SK-N-MC (cell line): ENCODE measurements at regions not wholly inside any gene's neighbourhood (a gene's known extent, or its start where the extent isn't known, plus 50 kb on each side); places are given as distances from the start of the nearest gene placed in this dataset.

Experiments
- DNase-seq: peaks from one replicate; pipeline ENCODE4 v3.0.0-alpha.2; 2011; ENCODE audit warnings: low read depth, low spot score
- H3K27ac ChIP-seq: fragments of 200-600 bp; sonication (generic); 2 replicates; pipeline ENCODE4 v1.5.1; 2016; ENCODE audit warnings: mixed run types
- H3K36me3 ChIP-seq: fragments of 200-600 bp; sonication (generic); 2 replicates; pipeline ENCODE4 v1.6.1; 2017; ENCODE audit warnings: antibody characterized with exemption, low read length, mixed read lengths; ENCODE audit not compliant: insufficient read depth
- H3K4me3 ChIP-seq: fragments of 200-600 bp; sonication (generic); 2 replicates; pipeline ENCODE4 v1.5.1; 2016
- H3K9ac ChIP-seq: fragments of 200-600 bp; sonication (generic); 2 replicates; pipeline ENCODE4 v1.8.0; 2017; ENCODE audit warnings: mixed run types, mixed read lengths; ENCODE audit not compliant: insufficient read length
- H3K9me3 ChIP-seq: fragments of 200-600 bp; sonication (generic); 2 replicates; pipeline ENCODE4 v1.6.1; 2017; ENCODE audit warnings: low read depth, mild to moderate bottlenecking, antibody characterized with exemption, low read length, moderate library complexity, mixed read lengths
- EZH2 ChIP-seq: fragments of 200-600 bp; sonication (generic); IDR thresholded peaks from one replicate; pipeline ENCODE4 v1.6.1; 2017; ENCODE audit warnings: antibody characterized with exemption
- FOXP2 ChIP-seq: optimal IDR thresholded peaks from 2 replicates; pipeline ENCODE3; 2011; ENCODE audit warnings: mild to moderate bottlenecking, moderate library complexity; ENCODE audit not compliant: insufficient read depth; ENCODE audit errors: extremely low read length, control extremely low read depth
- POLR2AphosphoS5 ChIP-seq: IDR thresholded peaks from 2 replicates; pipeline ENCODE4 v1.6.1; 2012; ENCODE audit warnings: mild to moderate bottlenecking, low read depth, low read length, borderline replicate concordance

DNA sequence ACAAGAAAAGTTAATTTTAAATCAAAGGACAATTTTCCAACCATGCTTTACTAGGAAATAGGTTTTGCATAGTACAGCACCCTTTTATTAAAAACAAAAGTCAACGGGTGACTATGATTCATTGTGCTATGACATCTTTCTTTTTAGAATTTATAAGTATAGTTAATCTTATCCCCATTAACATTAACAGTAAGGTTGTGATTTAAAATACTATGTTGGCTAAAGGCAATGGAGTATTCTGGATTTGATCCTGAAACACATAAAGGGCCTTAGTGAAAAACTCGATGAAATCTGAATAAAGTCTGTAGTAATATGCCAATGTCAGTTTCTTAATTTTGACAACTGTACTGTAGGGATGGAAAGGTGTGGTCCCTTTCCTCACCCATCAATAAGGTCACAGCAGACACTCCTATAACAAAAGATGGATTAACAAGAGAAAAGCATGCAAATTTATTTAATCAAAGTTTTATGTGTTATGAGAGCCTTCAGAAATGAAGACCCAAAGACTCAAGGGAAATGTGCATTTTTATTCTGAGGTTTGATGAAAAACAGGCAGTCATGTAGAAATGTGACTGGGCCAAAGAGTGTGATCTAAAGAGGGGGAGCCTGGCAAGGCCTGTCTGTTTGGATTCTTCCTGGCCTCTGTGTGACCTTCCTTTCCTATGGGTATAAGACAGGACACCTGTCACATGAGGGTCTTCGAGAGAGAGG, 731.4 kb downstream of the TSN start:
- H3K9ac ChIP-seq: no peak overlapping the region
- H3K4me3 ChIP-seq: no peak overlapping the region
- no peak overlapping the region for H3K27ac ChIP-seq
- no peaks in the 10 kb centered on the region for H3K9me3 ChIP-seq
- no peaks in the 10 kb centered on the region for H3K36me3 ChIP-seq
- no peak for DNase-seq
- no peak for TF ChIP-seq EZH2
- no peak for TF ChIP-seq POLR2AphosphoS5
- no peak for TF ChIP-seq FOXP2

DNA sequence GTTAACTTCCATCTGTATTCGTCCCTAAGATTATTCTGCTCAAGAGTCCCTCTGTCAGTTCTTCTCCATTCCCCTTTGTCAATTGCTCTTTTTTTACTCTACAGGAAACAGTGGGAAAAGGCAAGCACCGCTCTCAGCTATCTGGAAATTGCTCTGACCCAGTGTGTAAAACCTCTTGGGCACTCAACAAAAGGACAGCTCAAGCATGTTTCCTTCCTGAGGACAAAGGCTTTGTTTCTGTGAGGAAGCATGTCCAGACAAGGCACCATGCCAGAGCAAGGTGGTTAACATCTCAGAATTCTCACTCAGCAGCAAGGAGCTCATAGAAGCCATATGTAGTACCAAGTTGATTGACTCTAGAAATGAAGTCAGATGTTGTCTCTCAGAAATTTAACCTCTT, 735.6 kb downstream of the TSN start:
- Histone ChIP-seq H3K9ac (no peak overlapping the region), H3K9me3 (no peaks in the 10 kb centered on the region), H3K4me3 (no peak overlapping the region), H3K27ac (no peak overlapping the region; the same call in 1 of the 2 replicates), H3K36me3 (no peaks in the 10 kb centered on the region)
- no peak for DNase-seq
- no peak for TF ChIP-seq FOXP2
- TF ChIP-seq POLR2AphosphoS5: no peak
- no peak for TF ChIP-seq EZH2

DNA sequence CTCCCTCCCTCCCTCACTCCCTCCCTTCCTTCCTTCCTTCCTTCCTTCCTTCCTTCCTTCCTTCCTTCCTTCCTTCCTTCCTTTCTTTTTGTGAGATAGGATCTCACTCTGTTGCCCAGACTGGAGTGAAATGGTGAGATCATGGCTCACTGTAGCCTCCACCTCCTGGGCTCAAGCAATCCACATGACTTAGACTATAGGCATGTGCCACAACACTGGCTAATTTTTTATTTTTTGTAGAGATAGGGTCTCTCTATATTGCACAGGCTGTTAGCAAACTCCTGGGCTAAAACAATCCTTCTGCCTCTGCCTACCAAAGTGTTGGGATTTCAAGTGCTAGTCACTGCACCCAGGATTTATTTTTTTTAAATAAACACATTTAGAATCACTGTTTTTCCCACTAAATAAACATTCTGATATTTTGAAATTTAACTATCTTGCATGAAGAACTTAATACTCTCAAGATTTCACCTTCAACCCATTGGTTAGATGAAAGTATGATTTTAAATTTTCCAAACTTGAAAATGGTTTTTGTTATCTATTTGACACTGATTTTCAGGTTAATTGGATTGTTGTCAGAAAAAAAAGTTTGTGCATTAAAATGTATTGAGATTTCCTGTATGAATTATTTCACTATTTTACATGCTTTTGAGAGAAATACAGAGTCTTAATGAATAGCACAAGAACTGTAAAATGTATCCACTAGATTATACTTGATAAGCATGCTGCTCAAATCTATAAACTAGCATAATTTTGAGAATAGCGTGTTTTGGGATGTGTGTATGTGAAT, 745.1 kb downstream of the TSN start:
- Histone ChIP-seq H3K9ac (peak overlapping the region; percentile 17), H3K27ac (peak overlapping the region; percentile 99), H3K4me3 (peak overlapping the region; percentile 69), H3K9me3 (no peaks in the 10 kb centered on the region; the same call in 1 of the 2 replicates), H3K36me3 (peaks cover 6% of the 10 kb centered on the region; the same call in 1 of the 2 replicates)
- peak; percentile 92 for DNase-seq
- TF ChIP-seq POLR2AphosphoS5 (no peak; the same call in 1 of the 2 replicates), FOXP2 (no peak), EZH2 (no peak)

DNA sequence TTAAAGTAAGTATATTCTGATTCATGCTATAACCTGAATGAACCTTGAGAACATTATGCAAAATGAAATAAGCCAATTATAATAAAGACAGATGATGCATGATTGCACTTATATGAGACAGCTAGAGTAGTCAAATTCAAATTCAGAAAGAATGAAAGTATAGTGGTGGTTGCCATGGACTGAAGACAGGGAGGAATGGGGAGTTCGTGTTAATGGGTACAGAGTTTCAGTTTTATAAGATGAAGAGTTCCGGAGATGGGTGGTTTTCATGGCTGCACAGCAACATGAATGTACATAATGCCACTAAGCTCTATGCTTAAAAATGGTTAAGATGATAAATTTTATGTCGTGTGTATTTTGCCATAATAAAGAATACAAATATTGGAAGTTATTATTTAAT, 751.2 kb downstream of the TSN start:
- H3K27ac ChIP-seq: no peak overlapping the region
- no peak for DNase-seq
- H3K36me3 ChIP-seq: no peaks in the 10 kb centered on the region
- H3K4me3 ChIP-seq: no peak overlapping the region
- H3K9ac ChIP-seq: no peak overlapping the region
- no peak for TF ChIP-seq EZH2
- TF ChIP-seq POLR2AphosphoS5: no peak
- TF ChIP-seq FOXP2: no peak
- no peaks in the 10 kb centered on the region for H3K9me3 ChIP-seq

DNA sequence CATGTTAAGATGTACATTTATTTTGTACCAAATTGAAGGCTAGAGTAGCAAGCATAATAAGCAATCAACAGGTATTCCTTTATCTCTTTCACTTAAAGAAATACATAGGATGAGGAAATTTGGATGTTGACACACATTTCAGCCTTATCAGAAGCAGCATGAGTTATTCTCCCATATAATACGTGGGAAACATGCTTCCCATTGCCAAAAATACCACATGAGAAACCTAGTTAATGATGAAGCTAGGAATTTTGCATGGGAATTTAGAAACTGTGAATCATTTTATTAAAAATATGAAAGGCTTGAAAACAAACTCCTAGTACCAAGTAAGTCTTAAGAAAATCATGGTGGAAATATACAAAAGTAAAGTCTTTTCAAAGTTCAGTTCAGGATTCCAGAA, 751.8 kb downstream of the TSN start:
- no peak for DNase-seq
- no peaks in the 10 kb centered on the region for H3K9me3 ChIP-seq
- no peak for TF ChIP-seq FOXP2
- no peak for TF ChIP-seq EZH2
- no peak for TF ChIP-seq POLR2AphosphoS5
- H3K27ac ChIP-seq: peak overlapping the region; percentile 44; the same call in 1 of the 2 replicates
- no peaks in the 10 kb centered on the region for H3K36me3 ChIP-seq
- no peak overlapping the region for H3K4me3 ChIP-seq
- no peak overlapping the region for H3K9ac ChIP-seq

DNA sequence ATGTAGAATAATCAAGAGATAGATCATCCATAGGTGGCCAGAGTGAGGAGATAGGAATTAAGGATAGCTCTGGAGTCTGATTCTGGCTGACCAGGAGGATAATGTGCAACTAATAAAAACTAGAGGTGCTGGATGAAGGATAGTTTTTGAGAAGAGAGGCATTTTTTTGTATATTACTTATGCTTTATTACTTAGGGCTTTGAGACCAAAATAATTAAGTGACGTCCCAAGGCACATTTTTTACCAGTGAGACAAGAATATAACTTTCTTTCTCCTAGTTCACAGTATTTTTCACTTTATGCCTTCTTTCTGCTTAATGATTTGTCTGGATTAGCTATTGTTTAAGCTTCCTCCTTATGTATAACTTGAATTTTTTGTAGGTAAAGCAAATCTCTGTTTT, 756.6 kb downstream of the TSN start:
- H3K9me3 ChIP-seq: no peaks in the 10 kb centered on the region
- H3K9ac ChIP-seq: no peak overlapping the region
- DNase-seq: no peak
- no peak overlapping the region for H3K27ac ChIP-seq
- TF ChIP-seq POLR2AphosphoS5: no peak
- no peak for TF ChIP-seq EZH2
- no peak for TF ChIP-seq FOXP2
- H3K36me3 ChIP-seq: no peaks in the 10 kb centered on the region
- no peak overlapping the region for H3K4me3 ChIP-seq

DNA sequence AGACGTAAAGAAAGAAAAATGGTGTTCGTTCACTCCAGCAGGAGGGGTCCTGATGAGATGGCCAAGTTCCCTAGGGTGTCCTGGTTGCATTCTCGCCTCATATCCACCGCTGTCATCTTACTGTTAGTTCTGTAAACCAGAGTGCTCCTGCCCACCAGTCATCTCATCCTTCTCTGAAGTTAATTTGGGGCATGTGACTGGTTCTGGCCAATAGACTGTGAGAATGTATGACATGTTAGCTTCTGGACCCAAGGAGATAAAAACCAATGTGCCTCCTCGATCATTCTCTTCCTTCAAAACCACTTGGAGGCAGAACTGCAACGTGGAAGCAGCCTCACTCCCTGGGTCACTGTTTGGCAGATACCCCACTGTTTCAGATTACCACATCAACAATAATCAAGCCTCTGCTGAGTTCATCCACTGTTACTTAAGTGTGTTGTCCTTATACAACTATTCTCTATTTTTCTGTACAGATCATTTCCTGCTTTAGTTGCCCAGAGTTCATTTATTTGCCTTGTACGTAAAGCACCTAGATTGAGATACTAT, 759.1 kb downstream of the TSN start:
- no peak for TF ChIP-seq FOXP2
- TF ChIP-seq EZH2: no peak
- TF ChIP-seq POLR2AphosphoS5: no peak
- Histone ChIP-seq H3K4me3 (no peak overlapping the region), H3K9me3 (no peaks in the 10 kb centered on the region), H3K9ac (no peak overlapping the region), H3K36me3 (no peaks in the 10 kb centered on the region), H3K27ac (no peak overlapping the region)
- no peak for DNase-seq

DNA sequence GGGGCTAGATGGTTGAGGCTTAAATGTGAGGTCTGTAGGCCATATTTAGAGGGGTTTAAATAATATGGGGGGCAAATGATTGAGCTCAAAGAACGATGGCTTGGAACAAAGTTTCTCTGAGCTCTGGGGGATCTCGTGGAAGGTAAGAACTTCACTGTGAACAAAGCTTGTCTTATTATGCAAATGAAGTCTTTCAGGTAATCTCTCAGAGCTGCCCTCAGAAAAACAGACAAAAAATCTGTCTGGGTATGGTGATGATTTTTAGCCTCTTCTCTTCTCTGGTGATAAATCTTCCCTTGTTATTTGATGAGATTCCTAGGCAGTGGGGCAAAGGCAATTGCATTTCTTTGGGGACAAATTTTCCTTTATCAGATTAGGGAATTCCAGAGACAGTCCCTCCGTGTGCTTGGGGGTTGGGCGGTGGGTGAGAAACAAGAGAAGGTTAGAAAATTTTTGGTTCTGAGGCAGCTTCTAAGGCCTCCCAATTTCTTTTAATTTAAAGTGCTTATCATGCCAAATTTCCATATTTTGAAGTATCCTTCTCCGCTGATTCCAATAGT, 760.4 kb downstream of the TSN start:
- no peak for TF ChIP-seq POLR2AphosphoS5
- no peak for TF ChIP-seq FOXP2
- TF ChIP-seq EZH2: no peak
- Histone ChIP-seq H3K9ac (no peak overlapping the region), H3K9me3 (no peaks in the 10 kb centered on the region), H3K27ac (no peak overlapping the region), H3K36me3 (no peaks in the 10 kb centered on the region), H3K4me3 (no peak overlapping the region)
- DNase-seq: no peak
